ENCODE measurements at regions not wholly inside any gene's neighbourhood (a gene's known extent, or its start where the extent isn't known, plus 50 kb on each side); places are given as distances from the start of the nearest gene placed in this dataset.

- H3K4me3 Mint-ChIP-seq: no peak overlapping the region
- no peaks in the 10 kb centered on the region for H3K9me3 Mint-ChIP-seq
- CTCF ChIA-PET: no interaction called here
- no peak for DNase-seq
- no peak overlapping the region for H3K27ac Mint-ChIP-seq
- H3K4me1 Mint-ChIP-seq (ENCODE audit: low read depth): no peaks in the 10 kb centered on the region
- intact Hi-C loops (cut with micrococcal nuclease): no loop called here
- no peaks in the 10 kb centered on the region for H3K27me3 Mint-ChIP-seq (ENCODE audit: low read depth)
- no peaks in the 10 kb centered on the region for H3K36me3 Mint-ChIP-seq (ENCODE audit: low read depth)
These were observed 683.3 kb upstream of the HS6ST1 start for GRCh38 chr2:129001926-129002325.

GRCh38 chr2:129002751-129003150, 684.1 kb upstream of the HS6ST1 start:
- Mint-ChIP-seq H3K4me3 (no peak overlapping the region), H3K4me1 (ENCODE audit: low read depth) (no peaks in the 10 kb centered on the region), H3K36me3 (ENCODE audit: low read depth) (no peaks in the 10 kb centered on the region), H3K27me3 (ENCODE audit: low read depth) (no peaks in the 10 kb centered on the region), H3K9me3 (no peaks in the 10 kb centered on the region), H3K27ac (no peak overlapping the region)
- DNase-seq: no peak
- intact Hi-C loops (cut with micrococcal nuclease): no loop called here
- CTCF ChIA-PET: no interaction called here

- no peak overlapping the region for H3K4me3 Mint-ChIP-seq
- no peaks in the 10 kb centered on the region for H3K9me3 Mint-ChIP-seq
- H3K27me3 Mint-ChIP-seq (ENCODE audit: low read depth): no peaks in the 10 kb centered on the region
- DNase-seq: no peak
- H3K36me3 Mint-ChIP-seq (ENCODE audit: low read depth): no peaks in the 10 kb centered on the region
- H3K4me1 Mint-ChIP-seq (ENCODE audit: low read depth): no peaks in the 10 kb centered on the region
- CTCF ChIA-PET: no interaction called here
- H3K27ac Mint-ChIP-seq: no peak overlapping the region
- intact Hi-C loops (cut with micrococcal nuclease): no loop called here
These were observed 685.8 kb upstream of the HS6ST1 start for GRCh38 chr2:129004485-129004884.

GRCh38 chr2:129004940-129005490, 686.3 kb upstream of the HS6ST1 start:
- Mint-ChIP-seq H3K9me3 (no peaks in the 10 kb centered on the region), H3K27me3 (ENCODE audit: low read depth) (no peaks in the 10 kb centered on the region), H3K36me3 (ENCODE audit: low read depth) (no peaks in the 10 kb centered on the region), H3K4me1 (ENCODE audit: low read depth) (no peaks in the 10 kb centered on the region), H3K27ac (no peak overlapping the region), H3K4me3 (no peak overlapping the region)
- CTCF ChIA-PET: no interaction called here
- DNase-seq: no peak
- intact Hi-C loops (cut with micrococcal nuclease): no loop called here

- CTCF ChIA-PET: no interaction called here
- H3K27me3 Mint-ChIP-seq (ENCODE audit: low read depth): no peaks in the 10 kb centered on the region
- H3K27ac Mint-ChIP-seq: no peak overlapping the region
- no peak for DNase-seq
- H3K4me3 Mint-ChIP-seq: no peak overlapping the region
- no peaks in the 10 kb centered on the region for H3K36me3 Mint-ChIP-seq (ENCODE audit: low read depth)
- H3K9me3 Mint-ChIP-seq: no peaks in the 10 kb centered on the region
- intact Hi-C loops (cut with micrococcal nuclease): no loop called here
- no peaks in the 10 kb centered on the region for H3K4me1 Mint-ChIP-seq (ENCODE audit: low read depth)
These were observed 687.6 kb upstream of the HS6ST1 start for GRCh38 chr2:129006135-129006886.

- no peaks in the 10 kb centered on the region for H3K27me3 Mint-ChIP-seq (ENCODE audit: low read depth)
- no peak overlapping the region for H3K27ac Mint-ChIP-seq
- CTCF ChIA-PET: no interaction called here
- H3K36me3 Mint-ChIP-seq (ENCODE audit: low read depth): no peaks in the 10 kb centered on the region
- no peak for DNase-seq
- H3K9me3 Mint-ChIP-seq: no peaks in the 10 kb centered on the region
- H3K4me3 Mint-ChIP-seq: no peak overlapping the region
- no peaks in the 10 kb centered on the region for H3K4me1 Mint-ChIP-seq (ENCODE audit: low read depth)
- intact Hi-C loops (cut with micrococcal nuclease): no loop called here
These were observed 688.2 kb upstream of the HS6ST1 start for GRCh38 chr2:129006901-129007300.

GRCh38 chr2:129008055-129008880, 689.6 kb upstream of the HS6ST1 start:
- CTCF ChIA-PET: no interaction called here
- Mint-ChIP-seq H3K27me3 (ENCODE audit: low read depth) (no peaks in the 10 kb centered on the region), H3K9me3 (no peaks in the 10 kb centered on the region), H3K27ac (no peak overlapping the region), H3K36me3 (ENCODE audit: low read depth) (no peaks in the 10 kb centered on the region), H3K4me3 (no peak overlapping the region), H3K4me1 (ENCODE audit: low read depth) (no peaks in the 10 kb centered on the region)
- intact Hi-C loops (cut with micrococcal nuclease): no loop called here
- no peak for DNase-seq

GRCh38 chr2:129008881-129009554, 690.4 kb upstream of the HS6ST1 start:
- CTCF ChIA-PET: no interaction called here
- H3K36me3 Mint-ChIP-seq (ENCODE audit: low read depth): no peaks in the 10 kb centered on the region
- H3K27ac Mint-ChIP-seq: no peak overlapping the region
- intact Hi-C loops (cut with micrococcal nuclease): no loop called here
- no peak overlapping the region for H3K4me3 Mint-ChIP-seq
- H3K27me3 Mint-ChIP-seq (ENCODE audit: low read depth): no peaks in the 10 kb centered on the region
- no peaks in the 10 kb centered on the region for H3K9me3 Mint-ChIP-seq
- no peak for DNase-seq
- no peaks in the 10 kb centered on the region for H3K4me1 Mint-ChIP-seq (ENCODE audit: low read depth)

GRCh38 chr2:129009555-129010146, 691.0 kb upstream of the HS6ST1 start:
- intact Hi-C loops (cut with micrococcal nuclease): no loop called here
- H3K9me3 Mint-ChIP-seq: no peaks in the 10 kb centered on the region
- CTCF ChIA-PET: no interaction called here

GRCh38 chr2:129010262-129010661, 691.6 kb upstream of the HS6ST1 start:
- CTCF ChIA-PET: no interaction called here
- intact Hi-C loops (cut with micrococcal nuclease): no loop called here
- DNase-seq: no peak
- no peaks in the 10 kb centered on the region for H3K9me3 Mint-ChIP-seq
- H3K27ac Mint-ChIP-seq: no peak overlapping the region
- no peaks in the 10 kb centered on the region for H3K36me3 Mint-ChIP-seq (ENCODE audit: low read depth)
- H3K27me3 Mint-ChIP-seq (ENCODE audit: low read depth): no peaks in the 10 kb centered on the region
- no peaks in the 10 kb centered on the region for H3K4me1 Mint-ChIP-seq (ENCODE audit: low read depth)
- no peak overlapping the region for H3K4me3 Mint-ChIP-seq

More at GRCh38 chr2:129009555-129010146, 691.0 kb upstream of the HS6ST1 start:
- H3K27ac Mint-ChIP-seq: no peak overlapping the region
- no peaks in the 10 kb centered on the region for H3K36me3 Mint-ChIP-seq (ENCODE audit: low read depth)
- no peak overlapping the region for H3K4me3 Mint-ChIP-seq
- DNase-seq: no peak
- no peaks in the 10 kb centered on the region for H3K27me3 Mint-ChIP-seq (ENCODE audit: low read depth)
- H3K4me1 Mint-ChIP-seq (ENCODE audit: low read depth): no peaks in the 10 kb centered on the region

GRCh38 chr2:129011466-129012061, 692.9 kb upstream of the HS6ST1 start:
- CTCF ChIA-PET: no interaction called here
- no peaks in the 10 kb centered on the region for H3K9me3 Mint-ChIP-seq
- no peak overlapping the region for H3K27ac Mint-ChIP-seq
- no peaks in the 10 kb centered on the region for H3K27me3 Mint-ChIP-seq (ENCODE audit: low read depth)
- no peaks in the 10 kb centered on the region for H3K36me3 Mint-ChIP-seq (ENCODE audit: low read depth)
- H3K4me3 Mint-ChIP-seq: no peak overlapping the region
- intact Hi-C loops (cut with micrococcal nuclease): no loop called here
- no peak for DNase-seq
- H3K4me1 Mint-ChIP-seq (ENCODE audit: low read depth): no peaks in the 10 kb centered on the region

GRCh38 chr2:129014432-129014831, 695.8 kb upstream of the HS6ST1 start:
- H3K27me3 Mint-ChIP-seq (ENCODE audit: low read depth): no peaks in the 10 kb centered on the region
- no peak overlapping the region for H3K4me3 Mint-ChIP-seq
- H3K4me1 Mint-ChIP-seq (ENCODE audit: low read depth): no peaks in the 10 kb centered on the region
- no peak for DNase-seq
- CTCF ChIA-PET: no interaction called here
- intact Hi-C loops (cut with micrococcal nuclease): no loop called here
- no peaks in the 10 kb centered on the region for H3K9me3 Mint-ChIP-seq
- H3K36me3 Mint-ChIP-seq (ENCODE audit: low read depth): no peaks in the 10 kb centered on the region
- H3K27ac Mint-ChIP-seq: no peak overlapping the region

Measured in activated naive CD4-positive, alpha-beta T cell treated with anti-CD3 and anti-CD28 coated beads for 36 hours (primary cell).